Hepatocyte (in vitro differentiated cells): ENCODE measurements at regions not wholly inside any gene's neighbourhood (a gene's known extent, or its start where the extent isn't known, plus 50 kb on each side); places are given as distances from the start of the nearest gene placed in this dataset.

ENCODE experiments used
- DNase-seq: peaks from one replicate; pipeline ENCODE4 v3.0.0-alpha.2; 2016; ENCODE audit warnings: low spot score
- H2AFZ ChIP-seq: fragments of 200-600 bp; sonication (generic); 2 replicates; pipeline ENCODE4 v1.6.0; 2016; ENCODE audit warnings: antibody characterized with exemption, mild to moderate bottlenecking
- H3K27ac ChIP-seq: fragments of 200-600 bp; sonication (generic); 2 replicates; pipeline ENCODE4 v1.5.1; 2016; ENCODE audit warnings: mild to moderate bottlenecking
- H3K27me3 ChIP-seq: fragments of 200-600 bp; sonication (generic); 2 replicates; pipeline ENCODE4 v1.6.1; 2016
- H3K36me3 ChIP-seq: fragments of 200-600 bp; sonication (generic); replicated peaks from 2 replicates; pipeline ENCODE4 v1.5.1; 2016; ENCODE audit warnings: low read depth; ENCODE audit not compliant: insufficient read depth
- H3K4me1 ChIP-seq: fragments of 200-600 bp; sonication (generic); 2 replicates; pipeline ENCODE4 v1.5.1; 2016; ENCODE audit warnings: mild to moderate bottlenecking, moderate library complexity; ENCODE audit not compliant: insufficient read depth
- H3K4me2 ChIP-seq: fragments of 200-600 bp; sonication (generic); 2 replicates; pipeline ENCODE4 v1.6.0; 2016
- H3K4me3 ChIP-seq: fragments of 200-600 bp; sonication (generic); 2 replicates; pipeline ENCODE4 v1.5.1; 2016; ENCODE audit warnings: mild to moderate bottlenecking
- H3K79me2 ChIP-seq: fragments of 200-600 bp; sonication (generic); 2 replicates; pipeline ENCODE4 v1.6.0; 2017; ENCODE audit warnings: mild to moderate bottlenecking
- H3K9me2 ChIP-seq: fragments of 200-600 bp; sonication (generic); replicated peaks from 2 replicates; pipeline ENCODE4 v1.6.0; 2017; ENCODE audit warnings: mild to moderate bottlenecking; ENCODE audit not compliant: insufficient read depth
- H3K9me3 ChIP-seq: fragments of 200-600 bp; sonication (generic); 2 replicates; pipeline ENCODE4 v1.5.1; 2016; ENCODE audit warnings: low read depth, mild to moderate bottlenecking
- H4K20me1 ChIP-seq: fragments of 200-600 bp; sonication (generic); 2 replicates; pipeline ENCODE4 v1.6.0; 2016; ENCODE audit warnings: mild to moderate bottlenecking; ENCODE audit not compliant: insufficient read depth, poor library complexity, severe bottlenecking
- CTCF ChIP-seq: fragments of 200-600 bp; sonication (generic); IDR thresholded peaks from 2 replicates; pipeline ENCODE4 v1.5.1; 2016; ENCODE audit warnings: antibody characterized with exemption, mild to moderate bottlenecking; ENCODE audit not compliant: poor library complexity
- EZH2 ChIP-seq: fragments of 200-600 bp; sonication (generic); IDR thresholded peaks from 2 replicates; pipeline ENCODE4 v1.6.1; 2016; ENCODE audit warnings: antibody characterized with exemption, mild to moderate bottlenecking, borderline replicate concordance
- EZH2phosphoT487 ChIP-seq: fragments of 200-600 bp; sonication (generic); IDR thresholded peaks from one replicate; pipeline ENCODE4 v1.6.1; 2018; ENCODE audit warnings: antibody characterized with exemption, mild to moderate bottlenecking, low read depth, moderate library complexity; ENCODE audit not compliant: unreplicated experiment, severe bottlenecking
- WGBS: methylation state at CpG from one replicate; pipeline ENCODE4 v1.1.6; 2016; ENCODE audit warnings: low lambda C conversion rate; ENCODE audit errors: missing lambda C conversion rate; 5-methylcytosine and 5-hydroxymethylcytosine counted together

GRCh38 chr2:35255826-35256225 is 1099.8 kb upstream of the CRIM1 start:
- Histone ChIP-seq H3K4me2 (no peak overlapping the region), H3K4me3 (no peak overlapping the region), H3K36me3 (no peaks in the 10 kb centered on the region), H3K27ac (no peak overlapping the region), H3K27me3 (no peaks in the 10 kb centered on the region), H3K9me2 (no peaks in the 10 kb centered on the region), H3K4me1 (no peaks in the 10 kb centered on the region), H3K9me3 (no peaks in the 10 kb centered on the region), H2AFZ (no peak overlapping the region), H4K20me1 (no peaks in the 10 kb centered on the region), H3K79me2 (no peaks in the 10 kb centered on the region)
- DNase-seq: no peak
- TF ChIP-seq EZH2 (no peak), CTCF (no peak), EZH2phosphoT487 (no peak)

GRCh38 chr2:35251156-35251555 is 1104.4 kb upstream of the CRIM1 start:
- H4K20me1 ChIP-seq: no peaks in the 10 kb centered on the region
- H3K4me1 ChIP-seq: no peaks in the 10 kb centered on the region
- H3K27ac ChIP-seq: no peak overlapping the region
- H3K4me2 ChIP-seq: no peak overlapping the region
- no peaks in the 10 kb centered on the region for H3K9me3 ChIP-seq
- no peaks in the 10 kb centered on the region for H3K27me3 ChIP-seq
- TF ChIP-seq EZH2phosphoT487 (no peak), CTCF (no peak), EZH2 (no peak)
- H3K36me3 ChIP-seq: no peaks in the 10 kb centered on the region
- 81% methylated on average over 3 of the region's 3 CpGs for WGBS
- H2AFZ ChIP-seq: no peak overlapping the region
- H3K4me3 ChIP-seq: no peak overlapping the region
- H3K79me2 ChIP-seq: no peaks in the 10 kb centered on the region
- H3K9me2 ChIP-seq: no peaks in the 10 kb centered on the region
- no peak for DNase-seq

- no peaks in the 10 kb centered on the region for H3K36me3 ChIP-seq
- WGBS: 88% methylated on average over 2 of the region's 2 CpGs
Measured at GRCh38 chr2:35246702-35247101, 1108.9 kb upstream of the CRIM1 start.

More at GRCh38 chr2:35246702-35247101, 1108.9 kb upstream of the CRIM1 start:
- Histone ChIP-seq H3K79me2 (no peaks in the 10 kb centered on the region), H3K4me2 (no peak overlapping the region), H3K9me3 (no peaks in the 10 kb centered on the region), H3K27me3 (no peaks in the 10 kb centered on the region), H3K4me1 (no peaks in the 10 kb centered on the region), H3K4me3 (no peak overlapping the region), H4K20me1 (no peaks in the 10 kb centered on the region), H3K27ac (no peak overlapping the region), H2AFZ (no peak overlapping the region), H3K9me2 (no peaks in the 10 kb centered on the region)
- no peak for DNase-seq
- TF ChIP-seq CTCF (no peak), EZH2 (no peak), EZH2phosphoT487 (no peak)
